Peyer's patch (tissue), 4 donors: ENCODE measurements at regions not wholly inside any gene's neighbourhood (a gene's known extent, or its start where the extent isn't known, plus 50 kb on each side); places are given as distances from the start of the nearest gene placed in this dataset.
A peak's percentile ranks its signal among the peaks of the same experiment; 100 is the strongest.

Source experiments
- DNase-seq, 3 donors: peaks; one replicate each; pipeline ENCODE4 v3.0.0-alpha.2; 2017 to 2019
- H3K27ac ChIP-seq, 4 donors: fragments of 200-600 bp; sonication (generic); one replicate each; pipeline ENCODE4 v1.5.1; 2016 to 2019
- H3K27me3 ChIP-seq, 2 donors: fragments of 200-600 bp; sonication (generic); one replicate each; pipeline ENCODE4 v1.5.1; 2019
- H3K36me3 ChIP-seq, 3 donors: fragments of 200-600 bp; sonication (generic); one replicate each; pipeline ENCODE4 v1.5.1; 2016 to 2019
- H3K4me1 ChIP-seq, 4 donors: fragments of 200-600 bp; sonication (generic); one replicate each; pipeline ENCODE4 v1.5.1; 2016 to 2019
- H3K4me3 ChIP-seq, 4 donors: fragments of 200-600 bp; sonication (generic); 1 replicate in 3 of 4; 2 replicates in 1 of 4; pipeline ENCODE4 v1.5.1; 2016 to 2019; ENCODE audit warnings: mild to moderate bottlenecking in 1 of 4
- H3K9me3 ChIP-seq, 4 donors: fragments of 200-600 bp; sonication (generic); one replicate each; pipeline ENCODE4 v1.5.1; 2016 to 2019; ENCODE audit warnings: mild to moderate bottlenecking in 1 of 4
- POLR2A ChIP-seq, 2 donors: fragments of 450-650 bp; IDR thresholded peaks; one replicate each; pipeline ENCODE4 v1.5.1; 2017; ENCODE audit warnings: antibody characterized with exemption in 2 of 2, mild to moderate bottlenecking in 2 of 2, moderate library complexity in 2 of 2
- TF ChIP-seq, protein P1 (sequence below), 6 experiments: fragments of 450-650 bp in 4 of 6; fragments of 200-600 bp in 2 of 6; sonication (generic) in 1 of 6; IDR thresholded peaks; one replicate each; pipeline ENCODE4 v1.5.1; 2017 to 2019; ENCODE audit warnings: antibody characterized with exemption in 6 of 6, mild to moderate bottlenecking in 3 of 6, moderate library complexity in 1 of 6

DNA sequence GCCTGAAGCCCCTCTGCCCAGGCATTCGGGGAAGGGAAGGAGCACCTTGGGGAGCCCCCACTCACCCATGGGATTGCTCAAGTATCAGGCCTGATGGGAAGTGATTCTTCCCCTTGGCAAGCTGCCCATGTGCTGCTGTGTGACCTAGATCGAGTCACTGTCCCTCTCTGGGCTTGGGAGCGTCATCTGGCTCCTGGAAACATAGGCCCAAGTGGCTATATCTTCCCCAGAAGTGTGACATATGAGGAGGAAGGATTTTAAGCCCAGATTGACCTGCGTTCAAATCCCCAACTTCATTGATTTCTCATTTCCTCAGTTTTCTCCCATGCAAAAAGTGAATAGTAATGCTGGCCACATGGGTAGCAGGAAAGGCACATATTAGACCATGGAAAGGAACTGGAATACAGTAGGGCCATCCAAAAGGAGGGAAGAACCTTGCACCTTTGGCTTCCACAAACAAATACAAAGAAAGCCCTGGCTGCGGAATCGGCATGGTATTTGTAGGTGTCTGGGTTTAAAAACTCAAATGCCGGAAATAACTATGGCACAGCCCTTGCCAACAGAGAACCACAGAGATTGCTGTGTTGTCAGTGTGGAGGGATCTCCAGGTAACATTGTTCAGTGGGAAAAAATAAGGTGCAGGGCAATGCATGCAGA is 169.5 kb upstream of the ZMIZ1 start:
- Histone ChIP-seq H3K9me3 (no peaks in the 10 kb centered on the region), H3K27me3 (no peaks in the 10 kb centered on the region), H3K4me1 (peaks cover 0 to 5% (median 0%) of the 10 kb centered on the region in 4 donors), H3K4me3 (no peak overlapping the region), H3K36me3 (no peaks in the 10 kb centered on the region), H3K27ac (peak overlapping the region in 1 of 4 donors; percentile 36)
- no peak for DNase-seq
- TF ChIP-seq, protein P1, sequence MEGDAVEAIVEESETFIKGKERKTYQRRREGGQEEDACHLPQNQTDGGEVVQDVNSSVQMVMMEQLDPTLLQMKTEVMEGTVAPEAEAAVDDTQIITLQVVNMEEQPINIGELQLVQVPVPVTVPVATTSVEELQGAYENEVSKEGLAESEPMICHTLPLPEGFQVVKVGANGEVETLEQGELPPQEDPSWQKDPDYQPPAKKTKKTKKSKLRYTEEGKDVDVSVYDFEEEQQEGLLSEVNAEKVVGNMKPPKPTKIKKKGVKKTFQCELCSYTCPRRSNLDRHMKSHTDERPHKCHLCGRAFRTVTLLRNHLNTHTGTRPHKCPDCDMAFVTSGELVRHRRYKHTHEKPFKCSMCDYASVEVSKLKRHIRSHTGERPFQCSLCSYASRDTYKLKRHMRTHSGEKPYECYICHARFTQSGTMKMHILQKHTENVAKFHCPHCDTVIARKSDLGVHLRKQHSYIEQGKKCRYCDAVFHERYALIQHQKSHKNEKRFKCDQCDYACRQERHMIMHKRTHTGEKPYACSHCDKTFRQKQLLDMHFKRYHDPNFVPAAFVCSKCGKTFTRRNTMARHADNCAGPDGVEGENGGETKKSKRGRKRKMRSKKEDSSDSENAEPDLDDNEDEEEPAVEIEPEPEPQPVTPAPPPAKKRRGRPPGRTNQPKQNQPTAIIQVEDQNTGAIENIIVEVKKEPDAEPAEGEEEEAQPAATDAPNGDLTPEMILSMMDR (IDR thresholded peaks at IDR 0.05): no peak
- no peak for TF ChIP-seq POLR2A (IDR thresholded peaks at IDR 0.05)

DNA sequence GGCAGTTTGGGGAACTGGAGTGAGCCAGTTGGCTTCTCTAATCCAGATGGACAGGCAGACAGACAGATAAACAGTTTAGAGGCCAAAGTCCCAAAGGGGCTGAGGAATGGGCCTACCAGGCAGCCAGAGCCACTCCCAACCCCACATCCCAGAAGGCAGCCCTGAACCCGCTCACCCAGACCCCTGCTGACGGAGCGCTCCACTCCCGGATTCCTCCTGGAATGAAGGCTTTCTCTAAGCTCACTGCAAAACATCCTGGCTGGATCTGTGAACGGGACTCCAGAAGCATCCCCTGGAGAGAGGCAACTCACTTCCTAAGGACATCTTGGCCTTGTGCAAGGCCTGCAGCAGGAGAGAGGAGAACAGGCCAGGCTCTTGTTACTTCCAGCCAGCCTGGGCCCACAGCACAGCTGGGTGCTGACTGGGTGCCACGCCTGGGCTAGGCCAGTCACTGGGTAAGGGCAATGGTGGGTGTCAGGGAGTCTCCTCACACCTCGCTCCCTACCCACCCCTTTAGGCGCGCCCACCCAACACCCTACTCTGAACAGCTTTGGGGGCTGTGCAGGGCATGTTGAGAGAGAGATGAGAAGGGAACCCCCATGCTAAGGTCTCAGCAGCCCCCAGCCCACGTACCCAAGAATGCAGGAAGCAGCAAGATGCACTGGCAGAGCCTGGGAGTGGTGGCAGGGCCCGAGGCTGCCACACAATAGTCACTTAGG is 168.6 kb upstream of the ZMIZ1 start:
- Histone ChIP-seq H3K4me1 (peaks cover 0 to 5% (median 0%) of the 10 kb centered on the region in 4 donors), H3K4me3 (no peak overlapping the region), H3K36me3 (no peaks in the 10 kb centered on the region), H3K27ac (peak overlapping the region in 1 of 4 donors; percentile 36), H3K9me3 (no peaks in the 10 kb centered on the region), H3K27me3 (no peaks in the 10 kb centered on the region)
- DNase-seq: no peak
- TF ChIP-seq, protein P1 (IDR thresholded peaks at IDR 0.05): no peak
- TF ChIP-seq POLR2A (IDR thresholded peaks at IDR 0.05): no peak

DNA sequence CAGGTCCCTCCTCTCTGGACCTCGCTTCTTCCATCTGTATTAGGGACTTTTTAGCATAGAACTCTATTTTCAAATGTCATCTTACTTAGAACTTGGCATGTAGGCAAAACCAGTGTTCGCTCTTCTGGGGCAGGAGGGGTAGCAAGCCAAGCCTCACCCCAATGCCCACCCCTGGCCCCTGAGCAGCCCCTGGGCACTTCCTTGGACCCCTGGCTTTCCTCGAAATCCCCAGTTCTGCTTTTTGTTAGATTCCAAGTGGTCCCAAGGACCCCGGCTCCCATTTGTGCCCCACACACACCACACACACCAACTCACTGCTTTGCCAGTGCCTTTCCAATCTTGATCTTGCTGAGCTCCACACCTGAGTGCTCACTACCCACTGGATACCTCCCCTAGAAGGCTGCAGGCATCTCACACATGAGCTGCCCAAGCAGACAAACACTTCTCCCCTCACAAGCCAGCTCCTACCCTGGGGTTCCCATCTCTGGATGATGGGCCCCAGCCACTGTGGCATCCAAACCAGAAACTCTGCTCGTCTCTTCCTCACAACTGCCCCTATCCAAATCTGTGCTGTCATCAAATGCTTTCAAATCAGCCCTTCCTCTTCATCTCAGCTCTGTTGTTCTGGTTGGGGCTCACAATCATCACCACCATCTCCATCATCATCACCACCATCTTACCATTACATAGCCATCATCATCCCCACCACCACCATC is 167.9 kb upstream of the ZMIZ1 start:
- Histone ChIP-seq H3K9me3 (no peaks in the 10 kb centered on the region), H3K36me3 (no peaks in the 10 kb centered on the region), H3K27ac (no peak overlapping the region), H3K4me3 (no peak overlapping the region), H3K27me3 (no peaks in the 10 kb centered on the region), H3K4me1 (peaks cover 0 to 5% (median 0%) of the 10 kb centered on the region in 4 donors)
- peak in 1 of 3 donors; percentile 28 for DNase-seq
- TF ChIP-seq, protein P1 (IDR thresholded peaks at IDR 0.05): no peak
- TF ChIP-seq POLR2A (IDR thresholded peaks at IDR 0.05): no peak

DNA sequence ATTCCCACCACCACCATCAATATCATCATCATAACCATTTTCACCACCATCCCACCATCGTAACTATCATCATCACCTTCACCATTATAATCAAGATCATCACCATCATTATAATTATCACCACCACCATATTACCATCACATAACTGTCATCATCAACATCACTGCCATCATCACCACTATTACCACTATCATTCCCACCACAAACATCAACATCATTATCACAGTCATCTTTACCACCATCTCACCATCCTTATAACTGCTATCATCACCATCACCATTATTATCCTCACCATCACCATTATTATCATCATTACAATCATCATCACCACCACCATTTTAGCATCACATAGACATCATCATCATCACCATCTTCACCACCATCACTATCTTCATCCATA is 167.1 kb upstream of the ZMIZ1 start:
- Histone ChIP-seq H3K27ac (no peak overlapping the region), H3K4me1 (peaks cover 0 to 5% (median 0%) of the 10 kb centered on the region in 4 donors), H3K9me3 (no peaks in the 10 kb centered on the region), H3K36me3 (no peaks in the 10 kb centered on the region), H3K27me3 (no peaks in the 10 kb centered on the region), H3K4me3 (no peak overlapping the region)
- DNase-seq: no peak
- TF ChIP-seq, protein P1 (IDR thresholded peaks at IDR 0.05): no peak
- no peak for TF ChIP-seq POLR2A (IDR thresholded peaks at IDR 0.05)

DNA sequence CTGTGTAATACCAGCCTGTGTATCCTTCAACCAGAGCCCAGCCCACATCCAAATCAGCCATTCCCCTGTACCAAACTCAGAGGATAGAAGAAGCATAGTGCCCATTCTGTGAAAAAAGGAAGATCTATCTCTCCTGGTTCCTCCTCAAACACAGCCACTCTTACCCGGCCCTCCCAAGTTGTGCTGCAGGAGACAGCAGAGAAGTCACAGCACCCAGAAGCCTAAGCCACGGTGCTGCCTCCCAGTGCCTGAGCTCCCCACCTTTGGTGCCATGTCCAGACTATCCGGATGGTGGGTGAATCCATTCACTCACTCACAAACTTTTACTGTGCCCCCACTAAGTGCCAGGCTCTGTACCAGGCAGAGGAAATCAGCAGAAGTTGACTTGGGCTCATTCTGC is 166.0 kb upstream of the ZMIZ1 start:
- Histone ChIP-seq H3K27ac (no peak overlapping the region), H3K4me1 (peaks cover 0 to 5% (median 0%) of the 10 kb centered on the region in 4 donors), H3K4me3 (no peak overlapping the region), H3K36me3 (no peaks in the 10 kb centered on the region), H3K27me3 (no peaks in the 10 kb centered on the region), H3K9me3 (no peaks in the 10 kb centered on the region)
- peak in 1 of 3 donors; percentile 18 for DNase-seq
- TF ChIP-seq, protein P1 (IDR thresholded peaks at IDR 0.05): no peak
- no peak for TF ChIP-seq POLR2A (IDR thresholded peaks at IDR 0.05)
